ENCODE measurements at regions not wholly inside any gene's neighbourhood (a gene's known extent, or its start where the extent isn't known, plus 50 kb on each side); places are given as distances from the start of the nearest gene placed in this dataset.

GRCh38 chrX:4314586-4314985, 601.1 kb upstream of the PRKX start:
- H3K9me3 ChIP-seq (ENCODE audit: severe bottlenecking), result no peaks in the 10 kb centered on the region
- DNase-seq (ENCODE audit: low spot score) (no peak), ATAC-seq (ENCODE audit: low read depth) (no peak)
- no peaks in the 10 kb centered on the region for H3K36me3 ChIP-seq (ENCODE audit: low read depth)
- H3K27ac ChIP-seq (ENCODE audit: poor library complexity, severe bottlenecking), result no peak overlapping the region
- no peak overlapping the region for H3K4me3 ChIP-seq (ENCODE audit: severe bottlenecking)
- H3K27me3 ChIP-seq (ENCODE audit: insufficient read depth, poor library complexity, severe bottlenecking), result no peaks in the 10 kb centered on the region
- H3K4me1 ChIP-seq (ENCODE audit: insufficient read depth, poor library complexity, severe bottlenecking), result no peaks in the 10 kb centered on the region
- no peak for TF ChIP-seq CTCF (IDR thresholded peaks at IDR 0.05; ENCODE audit: poor library complexity, severe bottlenecking)

DNA sequence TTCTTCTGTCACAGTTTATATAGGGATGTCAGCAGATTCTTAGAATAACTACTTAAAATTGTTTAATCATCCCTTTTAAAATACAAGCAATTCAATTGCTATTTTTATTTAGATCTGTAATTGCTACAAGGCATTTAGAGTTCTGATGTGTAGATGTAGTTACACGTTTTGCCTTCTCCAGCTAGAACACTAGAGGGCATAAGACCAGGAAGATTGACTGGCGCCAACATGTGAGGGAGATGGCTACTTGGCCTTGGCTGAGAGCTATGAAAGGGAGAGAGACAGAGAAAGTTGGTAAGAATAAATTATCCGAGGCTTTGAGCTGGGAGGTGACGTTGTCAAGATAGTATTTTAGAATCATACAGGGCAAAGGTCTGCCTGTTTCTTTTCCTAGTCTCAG, 563.7 kb upstream of the PRKX start:
- peak; percentile 19 for TF ChIP-seq CTCF (IDR thresholded peaks at IDR 0.05; ENCODE audit: poor library complexity, severe bottlenecking)
- DNase-seq (ENCODE audit: low spot score) (no peak), ATAC-seq (ENCODE audit: low read depth) (no peak)
- no peaks in the 10 kb centered on the region for H3K36me3 ChIP-seq (ENCODE audit: low read depth)
- H3K27me3 ChIP-seq (ENCODE audit: insufficient read depth, poor library complexity, severe bottlenecking), result no peaks in the 10 kb centered on the region
- H3K4me1 ChIP-seq (ENCODE audit: insufficient read depth, poor library complexity, severe bottlenecking), result no peaks in the 10 kb centered on the region
- no peak overlapping the region for H3K27ac ChIP-seq (ENCODE audit: poor library complexity, severe bottlenecking)
- H3K9me3 ChIP-seq (ENCODE audit: severe bottlenecking), result no peaks in the 10 kb centered on the region
- no peak overlapping the region for H3K4me3 ChIP-seq (ENCODE audit: severe bottlenecking)

DNA sequence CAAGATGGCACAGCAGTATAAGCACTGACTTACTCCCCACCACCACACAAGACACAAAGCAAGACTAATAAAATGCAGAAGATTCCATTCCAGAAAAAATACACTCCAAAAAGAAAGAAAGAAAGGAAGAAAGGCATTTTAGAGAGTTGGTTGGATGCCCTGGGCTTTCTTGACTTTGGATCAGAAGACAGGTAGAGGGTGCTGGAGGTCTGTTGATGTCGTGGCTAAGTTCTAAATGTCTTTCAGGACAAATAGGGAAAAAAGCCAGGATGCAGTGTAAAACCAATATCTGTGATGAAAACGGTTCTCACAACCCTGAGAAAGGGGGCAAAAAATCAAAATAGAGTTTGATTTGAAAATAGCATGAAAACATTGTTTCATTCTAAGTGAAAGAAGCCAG, 555.2 kb upstream of the PRKX start:
- Histone ChIP-seq H3K9me3 (ENCODE audit: severe bottlenecking) (no peaks in the 10 kb centered on the region), H3K4me3 (ENCODE audit: severe bottlenecking) (no peak overlapping the region), H3K4me1 (ENCODE audit: insufficient read depth, poor library complexity, severe bottlenecking) (no peaks in the 10 kb centered on the region), H3K36me3 (ENCODE audit: low read depth) (no peaks in the 10 kb centered on the region), H3K27me3 (ENCODE audit: insufficient read depth, poor library complexity, severe bottlenecking) (no peaks in the 10 kb centered on the region), H3K27ac (ENCODE audit: poor library complexity, severe bottlenecking) (no peak overlapping the region)
- TF ChIP-seq CTCF (IDR thresholded peaks at IDR 0.05; ENCODE audit: poor library complexity, severe bottlenecking), result no peak
- DNase-seq (ENCODE audit: low spot score) (no peak), ATAC-seq (ENCODE audit: low read depth) (no peak)

DNA sequence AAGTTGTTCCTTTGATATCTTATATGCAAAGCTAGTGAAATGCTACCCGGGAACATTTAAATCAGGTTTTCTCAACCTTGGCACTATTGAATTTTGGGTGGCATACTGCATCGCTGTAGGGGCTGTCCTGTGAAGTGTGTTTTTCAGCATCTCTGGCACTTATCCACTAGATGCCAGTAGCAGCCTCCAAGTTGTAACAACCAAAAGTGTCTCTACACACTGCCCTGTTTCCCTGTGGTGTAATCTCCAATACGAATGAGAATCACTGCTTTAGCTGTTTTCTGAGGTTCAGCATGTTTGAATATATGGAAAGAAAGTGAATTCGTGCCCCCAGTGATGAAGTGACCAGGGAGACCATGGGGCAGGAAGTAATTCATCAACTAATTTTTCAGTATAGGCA, 551.6 kb upstream of the PRKX start:
- ATAC-seq (ENCODE audit: low read depth), result no peak
- H3K4me1 ChIP-seq (ENCODE audit: insufficient read depth, poor library complexity, severe bottlenecking), result no peaks in the 10 kb centered on the region

More for the DNA sequence above, 551.6 kb upstream of the PRKX start:
- Histone ChIP-seq H3K9me3 (ENCODE audit: severe bottlenecking) (no peaks in the 10 kb centered on the region), H3K36me3 (ENCODE audit: low read depth) (no peaks in the 10 kb centered on the region), H3K27me3 (ENCODE audit: insufficient read depth, poor library complexity, severe bottlenecking) (no peaks in the 10 kb centered on the region), H3K4me3 (ENCODE audit: severe bottlenecking) (no peak overlapping the region), H3K27ac (ENCODE audit: poor library complexity, severe bottlenecking) (no peak overlapping the region)
- DNase-seq (ENCODE audit: low spot score), result no peak
- no peak for TF ChIP-seq CTCF (IDR thresholded peaks at IDR 0.05; ENCODE audit: poor library complexity, severe bottlenecking)

All from RWPE2 (cell line).